GM21423 (cell line): ENCODE measurements at regions not wholly inside any gene's neighbourhood (a gene's known extent, or its start where the extent isn't known, plus 50 kb on each side); places are given as distances from the start of the nearest gene placed in this dataset.
"Not testable (repeated sequence)": the region's sequence is repeated elsewhere in the genome, so short reads cannot be mapped to it uniquely, and the experiment has no call there.

Source experiments
- ATAC-seq: cut with Tn5 transposase; IDR thresholded peaks from one replicate; pipeline ENCODE4 v1.9.1; 2021; ENCODE audit warnings: mild to moderate bottlenecking, moderate library complexity; ENCODE audit not compliant: unreplicated experiment

DNA sequence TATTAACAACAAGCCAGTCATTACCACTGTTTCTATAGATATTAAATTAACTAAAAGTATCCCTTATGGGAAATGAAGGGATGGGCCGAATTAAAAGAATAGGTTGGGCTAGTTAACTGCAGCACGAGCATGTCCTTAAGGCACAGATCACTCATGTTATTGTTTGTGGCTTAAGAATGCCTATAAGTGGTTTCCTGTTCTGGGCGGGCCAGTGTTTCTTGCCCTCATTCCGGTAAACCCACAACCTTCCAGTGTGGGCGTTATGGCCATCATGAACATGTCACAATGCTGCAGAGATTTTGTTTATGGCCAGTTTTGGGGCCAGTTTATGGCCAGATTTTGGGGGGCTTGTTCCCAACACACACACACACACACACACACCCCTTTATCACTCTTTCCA is 705.4 kb upstream of the NCAM2 start:
- ATAC-seq, result not testable (repeated sequence)

DNA sequence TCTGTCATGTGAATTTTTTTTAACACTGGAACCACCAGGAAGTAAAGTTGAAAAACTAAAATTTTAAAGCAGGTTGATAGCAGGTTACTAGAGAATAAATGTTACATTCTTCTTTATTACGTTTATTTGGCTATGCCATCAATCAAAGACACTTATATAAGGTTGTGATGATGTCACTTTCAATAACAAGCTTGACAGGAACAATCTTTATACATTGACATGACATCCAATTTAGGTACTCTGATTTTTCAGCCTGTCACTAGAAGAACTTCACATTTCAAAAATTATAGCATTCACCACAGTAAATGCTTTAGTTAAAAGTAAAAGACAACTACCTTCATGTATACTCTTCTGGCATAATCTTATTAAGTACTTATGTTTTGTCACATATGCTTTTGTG is 696.8 kb upstream of the NCAM2 start:
- no peak for ATAC-seq

- no peak for ATAC-seq
Measured at GRCh38 chr21:20302084-20302483, 696.1 kb upstream of the NCAM2 start.

GRCh38 chr21:20306836-20307235 is 691.4 kb upstream of the NCAM2 start:
- no peak for ATAC-seq

GRCh38 chr21:20308586-20309315 is 689.5 kb upstream of the NCAM2 start:
- no peak for ATAC-seq

- ATAC-seq, result no peak
Measured at GRCh38 chr21:20311234-20311787, 686.9 kb upstream of the NCAM2 start.

- no peak for ATAC-seq
Measured at GRCh38 chr21:20313013-20313412, 685.2 kb upstream of the NCAM2 start.

GRCh38 chr21:20315042-20315441 is 683.2 kb upstream of the NCAM2 start:
- no peak for ATAC-seq

DNA sequence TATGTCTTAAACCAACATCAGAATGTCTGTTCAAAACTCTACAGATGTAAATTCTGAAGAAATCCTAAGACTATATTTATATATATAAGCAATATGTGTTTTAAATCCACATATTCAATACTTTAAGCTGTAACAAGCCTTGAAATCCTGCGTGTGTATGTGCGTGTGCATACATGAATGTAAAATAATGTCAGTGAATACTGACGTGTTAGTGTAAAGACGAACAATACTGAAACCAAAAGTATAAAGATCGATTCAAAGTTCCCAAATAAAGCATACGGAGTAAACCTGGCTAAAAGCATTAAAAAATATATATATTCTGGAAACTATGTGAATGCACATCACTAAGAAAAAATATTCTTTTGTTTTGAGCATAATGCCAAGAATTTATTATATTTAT is 668.6 kb upstream of the NCAM2 start:
- no peak for ATAC-seq

- ATAC-seq, result no peak
Measured at GRCh38 chr21:20330652-20331051, 667.6 kb upstream of the NCAM2 start.

DNA sequence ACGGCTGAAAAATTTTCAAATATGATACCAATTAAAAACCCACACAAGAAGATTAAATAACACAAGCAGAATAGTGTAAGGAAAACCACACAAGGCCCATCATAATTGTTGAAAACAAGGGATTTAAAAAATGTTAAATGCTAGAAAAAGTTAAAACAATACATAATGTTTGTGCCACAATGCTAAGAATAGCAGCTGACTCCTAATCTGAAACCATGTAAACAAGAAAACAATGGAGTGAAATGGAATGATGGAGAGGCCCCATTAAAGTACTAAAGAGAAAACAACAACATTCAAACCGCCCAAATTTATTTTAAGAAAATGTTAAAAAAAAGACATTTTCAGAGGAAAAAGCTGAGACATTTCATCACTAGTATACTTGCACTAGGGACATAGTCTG is 663.6 kb upstream of the NCAM2 start:
- ATAC-seq, result no peak

- ATAC-seq, result no peak
Measured at GRCh38 chr21:20341431-20341830, 656.8 kb upstream of the NCAM2 start.

- ATAC-seq, result no peak
Measured at GRCh38 chr21:20343186-20343585, 655.0 kb upstream of the NCAM2 start.

DNA sequence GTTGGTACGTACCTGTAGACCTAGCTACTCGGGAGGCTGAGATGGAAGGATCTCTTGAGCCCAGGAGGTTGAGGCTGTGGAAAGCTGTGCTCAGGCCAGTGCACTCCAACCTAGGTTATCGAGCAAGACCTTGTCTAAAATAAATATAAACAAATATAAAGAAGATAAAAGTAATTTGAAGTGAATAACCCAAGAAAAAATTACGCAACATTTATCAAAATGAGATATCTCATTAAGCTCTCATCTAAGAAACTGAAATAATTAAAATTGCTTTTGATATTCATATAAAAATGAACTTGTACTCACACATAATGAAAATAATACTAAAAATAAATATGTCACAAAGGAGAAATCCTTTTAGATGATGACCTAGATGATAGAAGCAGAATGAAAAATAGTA is 647.1 kb upstream of the NCAM2 start:
- ATAC-seq, result no peak

DNA sequence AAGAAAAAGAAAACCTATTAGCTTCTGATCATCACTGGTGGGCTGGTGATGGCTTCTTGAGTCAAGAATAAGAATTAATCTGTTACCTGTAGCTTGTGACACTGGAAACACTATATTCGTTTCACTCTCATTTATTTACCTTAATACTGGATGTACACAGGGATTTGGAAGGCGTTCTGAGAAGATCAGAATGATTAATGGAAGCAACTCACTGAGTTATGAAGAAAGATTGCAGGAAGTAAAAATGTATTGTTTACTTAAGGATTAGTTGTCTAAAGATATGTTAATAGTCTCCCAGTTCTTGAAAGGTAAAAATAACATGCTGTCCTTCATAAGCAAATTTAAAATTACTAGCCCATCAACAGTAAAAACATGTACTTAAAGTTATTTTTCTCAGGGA is 644.9 kb upstream of the NCAM2 start:
- ATAC-seq, result no peak

DNA sequence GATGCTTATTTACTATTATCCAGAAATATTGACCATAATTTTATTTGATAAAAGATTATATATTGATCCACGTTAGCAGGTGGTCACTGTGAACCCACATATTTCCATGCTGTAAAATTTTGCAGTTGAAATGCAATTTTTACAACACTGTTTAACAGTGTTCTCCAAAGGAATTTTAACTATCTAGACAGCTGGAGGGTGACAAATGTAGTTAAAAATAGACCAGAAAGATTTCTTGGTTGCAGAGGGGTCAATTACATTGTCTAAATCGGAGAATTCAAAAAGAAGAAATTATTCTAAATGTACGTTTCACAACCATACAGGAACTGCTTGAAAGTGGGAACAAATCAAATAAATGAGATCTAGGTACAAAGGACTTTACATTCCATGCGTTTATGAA is 625.2 kb upstream of the NCAM2 start:
- no peak for ATAC-seq

DNA sequence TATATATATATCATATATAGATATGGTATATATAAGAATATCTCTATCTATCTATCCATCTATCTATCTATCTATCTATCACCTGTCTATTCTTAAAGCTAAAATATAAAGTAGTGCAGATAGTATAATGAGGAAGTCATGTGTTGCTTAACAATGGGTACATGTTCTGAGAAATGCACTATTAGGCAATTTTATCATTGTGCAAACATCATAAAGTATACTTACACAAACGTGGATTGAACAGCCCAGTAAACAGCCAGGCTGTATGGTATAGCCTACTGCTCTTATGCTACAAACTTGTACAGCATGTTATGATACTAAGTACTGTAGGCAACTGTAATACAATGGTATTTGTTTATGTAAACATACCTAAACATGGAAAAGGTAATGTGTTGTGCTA is 621.0 kb upstream of the NCAM2 start:
- no peak for ATAC-seq

DNA sequence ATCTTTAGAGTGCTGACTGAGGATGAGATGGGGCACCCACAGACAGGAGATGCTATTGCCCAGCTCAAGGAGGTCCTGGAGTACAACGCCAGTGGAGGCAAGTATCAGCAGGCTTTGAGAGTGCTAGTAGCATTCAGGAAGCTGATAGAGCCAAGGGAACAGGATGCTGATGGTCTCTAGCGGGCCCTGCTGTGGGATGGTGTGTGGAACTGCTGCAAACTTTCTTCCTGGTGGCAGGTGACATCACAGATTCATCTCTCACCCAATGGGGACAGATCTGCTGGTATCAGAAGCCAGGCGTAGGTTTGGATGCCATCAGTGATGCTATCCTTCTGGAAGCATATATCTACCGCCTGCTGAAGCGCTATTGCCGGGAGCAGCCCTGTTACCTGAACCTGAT is 609.8 kb upstream of the NCAM2 start:
- no peak for ATAC-seq

GRCh38 chr21:20396798-20397197 is 601.4 kb upstream of the NCAM2 start:
- no peak for ATAC-seq

DNA sequence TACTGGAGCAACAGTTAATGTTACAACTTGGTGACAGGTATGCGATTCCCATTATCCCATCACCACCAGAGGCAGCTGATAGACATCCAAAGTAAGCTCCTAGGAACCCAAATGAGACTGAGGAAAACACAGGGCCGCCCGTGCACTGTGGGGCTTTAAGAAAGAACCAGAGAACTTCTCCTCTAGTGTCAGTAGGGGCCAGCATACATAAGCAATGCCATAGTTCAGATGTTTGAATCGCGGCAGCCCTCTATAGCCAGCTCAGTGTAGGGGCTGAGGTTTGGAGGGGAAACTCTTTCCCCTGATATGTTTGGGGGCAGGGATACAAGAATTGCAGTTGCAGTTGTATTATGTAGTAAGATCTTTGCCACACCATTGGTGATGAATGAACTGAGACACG is 593.3 kb upstream of the NCAM2 start:
- ATAC-seq, result no peak

GRCh38 chr21:20418353-20418752 is 579.9 kb upstream of the NCAM2 start:
- no peak for ATAC-seq

DNA sequence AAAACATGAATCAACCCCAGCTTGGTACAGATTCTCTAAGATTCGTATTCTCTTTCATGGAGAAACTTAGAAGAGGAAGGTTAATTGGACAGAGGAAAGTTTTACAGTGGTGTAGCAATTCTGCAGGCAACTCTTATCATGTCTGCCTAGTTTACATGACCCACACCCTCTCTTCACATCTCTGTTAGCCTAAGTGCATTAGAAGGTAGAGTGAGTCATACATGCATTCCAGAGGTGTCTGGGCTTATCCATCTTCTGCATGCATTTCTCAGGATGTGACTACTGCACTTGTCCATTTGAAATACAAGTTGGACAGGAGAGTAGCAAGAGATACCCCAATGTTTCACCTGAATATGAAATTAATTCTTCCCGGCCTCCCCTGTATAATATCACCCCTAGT is 578.4 kb upstream of the NCAM2 start:
- no peak for ATAC-seq

DNA sequence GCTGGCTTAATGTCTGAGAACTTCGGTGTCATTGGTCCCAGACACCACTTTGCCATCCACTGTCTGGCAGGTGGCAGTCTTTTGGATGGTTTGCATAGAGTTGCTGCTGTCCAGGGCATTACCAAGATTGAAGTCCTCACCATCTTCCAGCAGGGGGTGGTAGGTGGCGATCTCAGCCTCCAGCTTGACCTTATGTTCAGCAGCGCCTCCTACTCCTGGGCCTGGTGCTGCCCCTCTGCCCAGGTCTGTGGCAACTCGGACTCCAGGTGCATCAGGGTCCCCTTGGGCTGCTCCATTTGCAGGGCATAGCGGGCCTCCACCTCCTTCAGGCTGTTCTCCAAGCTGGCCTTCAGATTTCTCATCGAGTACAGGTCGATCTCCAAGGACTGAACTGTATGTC is 573.3 kb upstream of the NCAM2 start:
- ATAC-seq, result no peak
